ENCODE measurements at regions not wholly inside any gene's neighbourhood (a gene's known extent, or its start where the extent isn't known, plus 50 kb on each side); places are given as distances from the start of the nearest gene placed in this dataset.

GRCh38 chr14:104518659-104519350 lies 60.8 kb upstream of the C14orf180 start:
- no peaks in the 10 kb centered on the region for H3K9me2 ChIP-seq (ENCODE audit: insufficient read depth)

GRCh38 chr14:104519721-104520120 lies 59.8 kb upstream of the C14orf180 start:
- no peaks in the 10 kb centered on the region for H3K4me1 ChIP-seq (replicated peaks; ENCODE audit: insufficient read depth)
- no peaks in the 10 kb centered on the region for H4K20me1 ChIP-seq (ENCODE audit: insufficient read depth)
- peak in 1 of 2 experiments; percentile 11 for DNase-seq
- H3K36me3 ChIP-seq (ENCODE audit: low read depth) = no peaks in the 10 kb centered on the region
- no peak overlapping the region for H3K4me3 ChIP-seq
- ChIA-PET POLR2A (ENCODE audit: unreplicated experiment) (no interaction called here), CTCF (no interaction called here)
- H2AFZ ChIP-seq = no peak overlapping the region
- no peaks in the 10 kb centered on the region for H3F3A ChIP-seq (ENCODE audit: insufficient read depth, low read depth)
- H3K9me3 ChIP-seq (ENCODE audit: insufficient read depth, low read depth) = no peaks in the 10 kb centered on the region
- intact Hi-C loops (cut with micrococcal nuclease; ENCODE audit: unreplicated experiment) = no loop called here
- H3K27ac ChIP-seq = no peak overlapping the region
- no peaks in the 10 kb centered on the region for H3K79me2 ChIP-seq (ENCODE audit: low read depth)
- no peaks in the 10 kb centered on the region for H3K9me2 ChIP-seq (ENCODE audit: insufficient read depth)
- peaks cover 97% of the 10 kb centered on the region for H3K27me3 ChIP-seq (ENCODE audit: insufficient read depth, low read depth)
- H3K4me2 ChIP-seq = no peak overlapping the region
- no TSS peak for BruUV-seq (replicated peaks)
- TF ChIP-seq CTCF (conservative IDR thresholded peaks at IDR 0.05) (no peak), EZH2 (IDR thresholded peaks at IDR 0.05; ENCODE audit: low read depth) (no peak)

More at GRCh38 chr14:104518659-104519350, 60.8 kb upstream of the C14orf180 start:
- Histone ChIP-seq H3K36me3 (ENCODE audit: low read depth) (no peaks in the 10 kb centered on the region), H3K27ac (no peak overlapping the region), H3K9me3 (ENCODE audit: insufficient read depth, low read depth) (no peaks in the 10 kb centered on the region), H3K27me3 (ENCODE audit: insufficient read depth, low read depth) (peaks cover 97% of the 10 kb centered on the region), H3K4me2 (no peak overlapping the region), H3F3A (ENCODE audit: insufficient read depth, low read depth) (no peaks in the 10 kb centered on the region), H2AFZ (no peak overlapping the region), H4K20me1 (ENCODE audit: insufficient read depth) (no peaks in the 10 kb centered on the region), H3K4me1 (replicated peaks; ENCODE audit: insufficient read depth) (no peaks in the 10 kb centered on the region), H3K4me3 (no peak overlapping the region), H3K79me2 (ENCODE audit: low read depth) (no peaks in the 10 kb centered on the region)
- TF ChIP-seq EZH2 (IDR thresholded peaks at IDR 0.05; ENCODE audit: low read depth) = no peak
- POLR2A ChIA-PET (ENCODE audit: unreplicated experiment) = no interaction called here
- CTCF ChIA-PET = no interaction called here
- DNase-seq = peak in 1 of 2 experiments; percentile 31
- no TSS peak for BruUV-seq (replicated peaks)
- intact Hi-C loops (cut with micrococcal nuclease; ENCODE audit: unreplicated experiment) = no loop called here

- peak in 1 of 2 experiments; percentile 15 for DNase-seq
- no peak overlapping the region for H3K4me2 ChIP-seq
- no peaks in the 10 kb centered on the region for H3K4me1 ChIP-seq (replicated peaks; ENCODE audit: insufficient read depth)
- no peaks in the 10 kb centered on the region for H3K9me2 ChIP-seq (ENCODE audit: insufficient read depth)
- intact Hi-C loops (cut with micrococcal nuclease; ENCODE audit: unreplicated experiment) = no loop called here
- ChIA-PET CTCF (no interaction called here), POLR2A (ENCODE audit: unreplicated experiment) (no interaction called here)
- H3K9me3 ChIP-seq (ENCODE audit: insufficient read depth, low read depth) = no peaks in the 10 kb centered on the region
- BruUV-seq (replicated peaks) = no TSS peak
- no peaks in the 10 kb centered on the region for H3K79me2 ChIP-seq (ENCODE audit: low read depth)
- H2AFZ ChIP-seq = no peak overlapping the region
- no peak overlapping the region for H3K27ac ChIP-seq
- peaks cover 87% of the 10 kb centered on the region for H3K27me3 ChIP-seq (ENCODE audit: insufficient read depth, low read depth)
- no peaks in the 10 kb centered on the region for H3F3A ChIP-seq (ENCODE audit: insufficient read depth, low read depth)
- no peak for TF ChIP-seq EZH2 (IDR thresholded peaks at IDR 0.05; ENCODE audit: low read depth)
- TF ChIP-seq CTCF (conservative IDR thresholded peaks at IDR 0.05) = no peak
- H3K36me3 ChIP-seq (ENCODE audit: low read depth) = no peaks in the 10 kb centered on the region
- H4K20me1 ChIP-seq (ENCODE audit: insufficient read depth) = no peaks in the 10 kb centered on the region
- H3K4me3 ChIP-seq = no peak overlapping the region
Observed at GRCh38 chr14:104520620-104521410, 58.7 kb upstream of the C14orf180 start.
